ENCODE measurements at regions not wholly inside any gene's neighbourhood (a gene's known extent, or its start where the extent isn't known, plus 50 kb on each side); places are given as distances from the start of the nearest gene placed in this dataset.

GRCh38 chr17:34000639-34001038, 254.4 kb upstream of the CCL2 start:
- Histone ChIP-seq H3K4me3 (replicated peaks in 1 of 3; ENCODE audit: low read depth in 2 of 3, low read length in 3 of 3) (no peak overlapping the region), H3K36me3 (replicated peaks in 1 of 2; ENCODE audit: control insufficient read depth in 1 of 2, insufficient read depth in 2 of 2, low read length in 2 of 2) (no peaks in the 10 kb centered on the region), H3K4me1 (ENCODE audit: control insufficient read depth in 1 of 2, insufficient read depth in 2 of 2, low read length in 2 of 2) (no peaks in the 10 kb centered on the region), H4K20me1 (ENCODE audit: insufficient read depth, low read length) (no peaks in the 10 kb centered on the region), H3K9ac (ENCODE audit: insufficient read depth, low read length, poor library complexity, severe bottlenecking) (no peak overlapping the region), H2AFZ (ENCODE audit: insufficient read depth, low read depth, low read length, poor library complexity, severe bottlenecking) (no peak overlapping the region), H3K79me2 (ENCODE audit: insufficient read depth, low read length) (no peaks in the 10 kb centered on the region), H3K27me3 (ENCODE audit: control insufficient read depth in 2 of 2, insufficient read depth in 2 of 2, low read length in 2 of 2) (no peaks in the 10 kb centered on the region), H3K4me2 (replicated peaks; ENCODE audit: extremely low read depth, low read length, poor library complexity, severe bottlenecking) (no peak overlapping the region), H3K9me3 (replicated peaks in 1 of 2; ENCODE audit: control insufficient read depth in 1 of 2, insufficient read depth in 1 of 2, low read length in 2 of 2) (peaks cover 10% of the 10 kb centered on the region in 2 donors), H3K27ac (ENCODE audit: low read depth in 1 of 2, low read length in 2 of 2) (no peak overlapping the region)
- no peak overlapping the region for H3K27ac Mint-ChIP-seq
- intact Hi-C loops (cut with micrococcal nuclease) = no loop called here
- H3K4me3 Mint-ChIP-seq = no peak overlapping the region
- H3K9me3 Mint-ChIP-seq = peaks cover 9 to 16% (median 14%) of the 10 kb centered on the region in 7 donors
- H3K4me1 Mint-ChIP-seq = no peaks in the 10 kb centered on the region
- no peaks in the 10 kb centered on the region for H3K36me3 Mint-ChIP-seq
- TF ChIP-seq CTCF (IDR thresholded peaks at IDR 0.05) = no peak
- WGBS (ENCODE audit: insufficient coverage) = no CpG with 5 or more reads among the region's 1 CpG
- peaks cover 0 to 3% (median 0%) of the 10 kb centered on the region in 3 donors for H3K27me3 Mint-ChIP-seq (ENCODE audit: low read depth in 3 of 3)
- no peak for DNase-seq

DNA sequence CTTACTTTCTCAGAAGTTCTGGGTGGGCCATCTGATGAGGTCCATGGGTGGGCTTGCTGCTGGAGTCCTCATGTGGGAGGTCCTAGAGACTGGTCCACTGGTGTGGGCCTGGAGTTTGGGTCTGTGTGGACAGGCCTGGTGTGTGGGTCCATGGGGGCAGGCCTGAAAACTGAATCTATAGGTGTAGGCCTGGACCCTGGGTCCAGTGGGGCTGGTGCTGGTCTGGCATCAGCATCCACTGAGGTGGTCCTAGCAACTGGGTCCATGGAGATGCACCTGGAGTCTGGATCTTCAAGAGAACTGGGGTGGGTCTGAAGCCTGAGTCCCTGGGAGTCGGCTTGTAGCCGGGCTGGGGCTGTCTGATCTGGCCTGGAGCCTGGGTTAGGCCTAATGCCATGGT, 253.8 kb upstream of the CCL2 start:
- Mint-ChIP-seq H3K36me3 (no peaks in the 10 kb centered on the region), H3K27me3 (ENCODE audit: low read depth in 3 of 3) (peaks cover 0 to 5% (median 5%) of the 10 kb centered on the region in 3 donors), H3K4me1 (no peaks in the 10 kb centered on the region), H3K9me3 (peaks cover 9 to 16% (median 14%) of the 10 kb centered on the region in 7 donors), H3K27ac (no peak overlapping the region), H3K4me3 (no peak overlapping the region)
- Histone ChIP-seq H3K4me2 (replicated peaks; ENCODE audit: extremely low read depth, low read length, poor library complexity, severe bottlenecking) (no peak overlapping the region), H3K27ac (ENCODE audit: low read depth in 1 of 2, low read length in 2 of 2) (no peak overlapping the region), H3K36me3 (replicated peaks in 1 of 2; ENCODE audit: control insufficient read depth in 1 of 2, insufficient read depth in 2 of 2, low read length in 2 of 2) (no peaks in the 10 kb centered on the region), H3K4me1 (ENCODE audit: control insufficient read depth in 1 of 2, insufficient read depth in 2 of 2, low read length in 2 of 2) (no peaks in the 10 kb centered on the region), H3K9ac (ENCODE audit: insufficient read depth, low read length, poor library complexity, severe bottlenecking) (no peak overlapping the region), H3K4me3 (replicated peaks in 1 of 3; ENCODE audit: low read depth in 2 of 3, low read length in 3 of 3) (no peak overlapping the region), H3K9me3 (replicated peaks in 1 of 2; ENCODE audit: control insufficient read depth in 1 of 2, insufficient read depth in 1 of 2, low read length in 2 of 2) (peaks cover 10% of the 10 kb centered on the region in 2 donors), H2AFZ (ENCODE audit: insufficient read depth, low read depth, low read length, poor library complexity, severe bottlenecking) (no peak overlapping the region), H3K27me3 (ENCODE audit: control insufficient read depth in 2 of 2, insufficient read depth in 2 of 2, low read length in 2 of 2) (no peaks in the 10 kb centered on the region), H3K79me2 (ENCODE audit: insufficient read depth, low read length) (no peaks in the 10 kb centered on the region), H4K20me1 (ENCODE audit: insufficient read depth, low read length) (no peaks in the 10 kb centered on the region)
- no peak for TF ChIP-seq CTCF (IDR thresholded peaks at IDR 0.05)
- no CpG with 5 or more reads among the region's 2 CpGs for WGBS (ENCODE audit: insufficient coverage)
- intact Hi-C loops (cut with micrococcal nuclease) = no loop called here
- no peak for DNase-seq

Data from CD14-positive monocyte (primary cell).